HG03378 (cell line): ENCODE measurements at regions not wholly inside any gene's neighbourhood (a gene's known extent, or its start where the extent isn't known, plus 50 kb on each side); places are given as distances from the start of the nearest gene placed in this dataset.
"Not testable (repeated sequence)": the region's sequence is repeated elsewhere in the genome, so short reads cannot be mapped to it uniquely, and the experiment has no call there.

Source experiments
- ATAC-seq: cut with Tn5 transposase; IDR thresholded peaks from one replicate; pipeline ENCODE4 v1.9.1; 2021; ENCODE audit warnings: mild to moderate bottlenecking, moderate library complexity; ENCODE audit not compliant: unreplicated experiment

DNA sequence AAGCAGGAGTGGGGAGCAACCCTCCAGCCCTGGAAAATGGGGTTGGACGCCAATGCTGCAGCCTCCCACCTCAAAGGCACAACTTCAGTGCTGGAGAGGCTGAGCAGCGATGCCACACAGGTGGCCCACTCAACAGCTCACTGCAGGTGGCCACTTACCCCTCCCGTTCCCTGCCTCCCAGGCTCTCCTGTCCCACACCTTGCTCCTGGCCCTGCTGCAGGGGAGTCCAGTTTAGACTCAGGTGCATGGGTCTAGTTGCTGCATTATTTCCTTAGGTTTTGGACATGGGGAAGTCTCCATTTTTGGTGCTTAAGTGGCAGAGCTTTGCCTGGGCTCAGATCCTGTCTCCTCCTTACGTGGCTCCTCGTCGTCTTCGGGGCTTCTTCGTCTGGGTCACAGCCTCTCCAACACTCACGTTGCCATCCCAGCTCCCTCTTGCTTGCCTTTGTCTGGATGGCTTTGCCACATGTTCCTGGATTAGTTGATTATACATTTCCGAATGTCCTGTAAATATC, 898.3 kb downstream of the BRD1 start:
- no peak for ATAC-seq

DNA sequence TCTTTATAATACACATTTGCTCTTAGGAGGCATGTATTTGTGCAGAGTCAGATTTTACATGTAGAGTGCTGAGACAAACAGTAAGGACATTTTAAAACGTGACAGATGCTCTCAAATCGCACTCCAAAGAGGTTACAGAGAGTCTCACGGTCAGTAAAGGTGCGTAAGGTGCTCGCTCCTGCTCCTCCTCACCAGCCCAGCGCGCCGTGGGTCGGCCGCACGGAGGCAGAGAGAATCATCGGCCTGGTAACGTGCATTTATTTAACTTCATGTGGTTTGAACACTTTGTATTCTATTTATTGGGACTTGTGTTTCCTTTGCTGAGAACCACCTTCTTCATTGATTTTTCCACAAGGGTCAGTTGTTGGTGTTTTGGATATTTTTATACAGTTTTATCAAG, 900.1 kb downstream of the BRD1 start:
- no peak for ATAC-seq

DNA sequence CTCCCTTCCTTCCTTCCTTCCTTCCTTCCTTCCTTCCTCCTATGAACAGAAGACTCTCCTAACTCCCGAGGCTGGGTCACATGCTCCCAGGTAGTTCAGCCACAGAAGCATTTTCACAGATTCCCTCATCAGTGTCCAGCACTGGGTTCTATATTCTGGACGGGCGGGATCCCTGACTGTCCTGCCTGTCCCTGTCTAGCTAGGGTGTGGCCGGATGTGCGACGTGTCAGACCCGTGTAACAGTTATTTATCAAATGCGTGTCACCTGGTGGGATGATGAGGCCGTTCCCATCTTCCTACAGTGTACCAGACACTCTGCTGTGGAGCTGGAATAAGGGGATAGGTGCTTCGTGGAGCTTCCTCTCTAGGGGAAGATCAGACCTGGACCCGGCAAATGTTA, 901.0 kb downstream of the BRD1 start:
- ATAC-seq: no peak

DNA sequence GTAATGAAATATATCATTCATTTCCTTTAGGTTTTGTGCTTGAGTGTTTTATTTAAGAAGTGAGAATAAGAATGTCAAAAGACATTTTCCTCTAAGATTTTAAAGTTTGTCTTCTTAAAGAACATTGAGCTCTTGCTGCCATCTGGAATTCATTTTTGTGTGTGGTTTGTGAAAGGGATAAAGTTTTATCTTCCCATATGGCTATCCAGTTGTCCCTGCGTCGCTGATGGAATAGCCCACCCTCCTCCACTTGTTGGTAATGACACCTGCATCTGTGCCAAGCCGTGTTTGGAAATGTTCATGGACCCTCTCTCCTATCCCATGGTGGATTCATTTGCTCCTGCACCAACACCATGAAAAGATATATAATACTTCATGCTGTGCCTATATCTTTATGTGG, 901.5 kb downstream of the BRD1 start:
- ATAC-seq: no peak

DNA sequence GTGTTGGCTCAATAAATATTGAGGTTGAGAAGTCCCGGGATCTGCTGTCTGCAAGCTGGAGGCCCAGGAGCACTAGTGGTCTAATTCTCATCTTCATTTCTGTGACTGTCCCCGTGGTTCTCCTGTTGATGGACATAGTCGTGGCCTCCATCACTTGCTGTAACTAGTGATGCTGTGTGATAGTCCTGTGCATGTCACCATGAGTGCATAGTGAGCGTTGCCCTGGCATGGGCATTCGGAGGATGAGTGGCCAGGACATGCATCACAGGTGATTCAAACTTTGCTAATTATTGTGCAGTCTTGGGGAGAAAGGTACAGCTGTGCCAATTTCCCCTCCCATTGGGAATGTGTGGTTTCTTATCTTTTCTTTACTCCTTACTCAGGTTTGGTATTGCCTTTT, 902.2 kb downstream of the BRD1 start:
- no peak for ATAC-seq

DNA sequence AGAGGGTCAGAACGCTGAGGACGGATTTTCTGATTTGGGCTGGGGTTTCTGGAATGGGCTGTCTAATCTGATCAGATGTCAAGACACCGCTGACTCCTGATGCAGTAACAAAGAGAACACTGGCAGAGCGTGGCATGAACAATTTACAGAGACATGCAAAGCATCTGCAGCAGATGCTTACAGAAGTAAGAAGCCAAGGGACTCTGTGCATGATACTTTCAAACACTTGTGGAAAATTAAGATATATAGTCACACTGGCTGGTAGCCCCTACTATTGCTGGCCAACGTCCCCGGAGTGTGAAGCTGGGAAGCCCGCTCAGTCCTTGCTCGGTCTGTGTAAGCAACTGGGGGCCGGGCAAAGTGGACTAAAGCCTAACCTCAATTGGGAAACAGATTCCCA, 903.7 kb downstream of the BRD1 start:
- no peak for ATAC-seq

DNA sequence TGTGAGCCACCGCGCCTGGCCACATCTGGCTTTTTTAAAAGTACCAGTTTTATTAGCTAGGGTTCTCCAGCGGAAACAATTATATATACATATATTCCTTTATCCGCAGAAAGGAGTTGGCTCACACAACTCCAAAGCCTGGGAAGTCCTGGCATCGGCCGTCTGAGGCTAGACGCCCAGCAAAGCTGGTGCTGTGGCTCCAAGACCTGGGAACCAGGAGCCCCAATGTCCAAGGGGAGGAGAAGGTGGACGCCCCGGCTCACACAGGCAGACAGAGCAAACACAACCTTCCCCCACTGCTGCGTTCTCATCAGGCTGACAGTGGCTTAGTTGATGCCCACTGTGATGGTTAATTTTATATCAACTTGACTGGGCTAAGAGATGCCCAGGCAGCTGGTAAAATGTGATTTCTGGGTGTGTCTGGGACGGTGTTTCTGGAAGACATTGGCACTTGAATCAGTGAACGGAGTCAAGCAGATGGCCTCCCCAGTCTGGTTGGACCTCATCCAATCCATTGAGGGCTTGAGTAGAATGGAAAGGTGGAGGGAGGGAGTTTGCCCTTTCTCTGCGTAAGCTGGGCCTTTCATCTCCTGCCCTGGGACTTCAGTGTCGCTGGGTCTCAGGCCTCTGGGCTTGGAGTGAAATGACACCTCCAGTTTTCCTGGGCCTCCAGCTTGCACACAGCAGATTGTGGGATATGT, 904.4 kb downstream of the BRD1 start:
- no peak for ATAC-seq

DNA sequence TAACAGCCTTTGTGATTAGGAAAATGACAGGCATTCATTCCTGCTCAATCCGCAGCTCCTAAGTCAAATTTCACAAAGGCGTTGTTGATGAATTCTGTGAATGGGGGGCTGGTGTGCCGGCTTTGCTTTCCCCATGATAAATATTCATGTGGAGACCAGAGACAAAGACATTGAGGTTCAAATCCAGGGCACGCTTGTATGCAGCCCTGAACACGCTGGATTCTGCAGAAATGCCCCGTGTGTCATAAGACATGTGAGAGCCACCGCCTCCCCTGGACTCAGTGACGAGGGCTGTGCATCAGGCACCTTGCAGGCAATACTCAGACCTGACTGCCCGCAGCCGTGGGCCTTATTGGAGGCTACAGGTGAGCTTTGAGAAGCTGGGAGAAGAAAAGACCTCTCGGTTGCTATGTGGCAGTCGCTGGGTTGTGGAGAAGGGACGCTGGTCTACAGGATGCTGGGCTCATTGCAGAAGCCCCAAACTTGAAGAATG, 906.2 kb downstream of the BRD1 start:
- ATAC-seq: no peak

DNA sequence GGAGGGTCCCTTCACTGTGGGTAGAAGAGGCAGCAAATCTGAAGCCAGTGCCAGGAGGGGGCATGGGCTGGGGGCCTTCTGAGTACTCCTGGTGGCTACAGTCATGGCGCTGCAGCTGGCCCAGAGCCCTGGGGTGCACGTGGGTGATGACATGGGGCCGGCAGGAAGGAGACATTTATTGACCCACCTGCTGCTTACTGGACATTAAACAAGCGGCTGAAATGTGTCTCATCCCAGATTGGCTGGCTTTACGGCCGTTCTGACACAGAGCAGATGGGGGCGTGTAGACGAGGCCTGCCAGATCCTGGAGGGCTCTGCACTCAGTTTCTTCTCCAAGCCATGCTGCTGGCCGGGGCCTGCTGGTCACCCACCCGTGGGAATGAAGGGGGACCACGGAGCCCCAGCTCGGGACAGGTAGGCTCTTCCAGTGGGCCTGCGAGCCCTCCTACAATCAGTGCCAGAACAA, 906.9 kb downstream of the BRD1 start:
- no peak for ATAC-seq

DNA sequence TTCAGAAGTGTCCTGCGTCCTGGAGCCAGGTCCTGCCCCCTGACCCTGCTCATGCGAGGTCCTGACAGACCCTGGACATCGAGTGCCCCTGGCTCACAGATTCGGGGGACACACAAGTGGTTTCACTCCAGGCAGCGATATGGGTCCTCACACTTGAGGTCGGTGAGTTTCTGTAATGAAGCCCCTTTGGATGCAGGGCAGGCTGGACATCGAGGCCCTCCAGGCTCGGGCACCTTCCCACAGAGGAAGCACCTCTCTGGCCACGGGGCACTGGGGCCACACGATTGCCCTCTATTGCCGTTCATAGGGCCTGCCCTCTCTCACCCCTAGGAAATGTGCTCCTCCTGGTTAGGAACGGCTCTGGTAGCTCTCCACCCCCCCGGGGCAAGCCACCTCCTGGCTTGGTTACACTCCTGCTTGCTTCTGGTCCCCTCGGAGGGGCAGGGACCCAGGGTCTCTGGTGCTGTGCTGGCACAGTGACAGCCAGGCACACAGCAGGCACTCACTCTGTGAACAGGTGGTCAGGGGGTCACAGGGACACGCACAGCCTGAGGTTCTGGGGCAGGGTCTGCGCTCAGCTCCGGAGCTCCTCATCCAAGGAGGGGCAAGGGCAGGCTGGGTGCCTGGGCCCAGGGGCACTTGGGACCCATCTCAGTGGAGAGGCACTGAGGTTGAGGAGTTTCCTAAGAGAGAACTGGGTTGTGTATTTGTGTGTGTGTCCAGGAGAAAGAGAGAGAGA, 907.7 kb downstream of the BRD1 start:
- no peak for ATAC-seq

DNA sequence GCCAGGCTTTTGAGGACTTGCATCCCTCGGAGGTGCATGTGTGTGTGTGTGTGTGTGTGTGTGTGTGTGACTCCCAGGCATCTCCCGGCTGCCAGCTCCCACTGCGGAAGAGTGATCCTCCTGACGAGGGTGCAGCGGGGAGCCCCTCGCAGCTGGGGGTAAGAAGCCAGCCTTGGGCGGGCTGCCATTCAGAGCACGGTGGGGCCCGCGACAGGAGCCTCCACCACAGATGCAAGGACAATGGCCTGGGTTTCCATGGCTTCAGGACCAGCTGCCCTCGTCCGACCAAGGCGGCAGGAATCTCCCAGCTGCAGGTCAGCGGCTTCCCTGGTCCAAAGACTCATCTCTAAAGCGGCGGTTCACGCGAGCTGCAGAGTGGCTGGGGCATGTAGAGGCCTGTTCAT, 908.5 kb downstream of the BRD1 start:
- no peak for ATAC-seq

DNA sequence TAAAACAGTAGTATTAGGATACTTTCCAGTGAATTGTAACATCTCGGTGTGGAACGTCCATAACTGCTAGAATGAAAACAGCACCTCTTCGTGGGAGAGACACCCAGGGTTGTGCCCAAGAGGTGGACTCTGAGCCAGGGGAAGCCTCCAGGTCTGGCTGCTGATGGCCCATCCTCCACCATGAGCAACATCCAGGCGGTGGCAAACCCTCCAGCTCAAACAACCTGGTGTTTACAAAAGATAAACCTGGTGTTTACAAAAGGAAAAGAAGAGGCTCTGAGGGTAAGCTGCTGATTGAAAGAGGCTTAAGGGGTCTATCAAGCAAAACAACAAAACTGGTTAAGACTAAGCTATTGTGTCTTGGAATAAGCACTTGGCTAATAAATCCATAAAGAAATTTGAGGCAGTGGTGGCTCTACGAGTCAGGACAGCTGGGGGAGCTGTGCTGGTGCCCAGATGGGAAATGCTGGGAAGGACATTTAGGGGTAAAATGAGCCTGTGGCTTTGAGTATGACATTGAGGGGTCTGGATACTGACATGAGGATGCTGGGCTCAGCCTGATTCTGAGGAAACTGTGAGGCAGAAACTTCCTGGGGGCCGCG, 909.0 kb downstream of the BRD1 start:
- ATAC-seq: no peak

DNA sequence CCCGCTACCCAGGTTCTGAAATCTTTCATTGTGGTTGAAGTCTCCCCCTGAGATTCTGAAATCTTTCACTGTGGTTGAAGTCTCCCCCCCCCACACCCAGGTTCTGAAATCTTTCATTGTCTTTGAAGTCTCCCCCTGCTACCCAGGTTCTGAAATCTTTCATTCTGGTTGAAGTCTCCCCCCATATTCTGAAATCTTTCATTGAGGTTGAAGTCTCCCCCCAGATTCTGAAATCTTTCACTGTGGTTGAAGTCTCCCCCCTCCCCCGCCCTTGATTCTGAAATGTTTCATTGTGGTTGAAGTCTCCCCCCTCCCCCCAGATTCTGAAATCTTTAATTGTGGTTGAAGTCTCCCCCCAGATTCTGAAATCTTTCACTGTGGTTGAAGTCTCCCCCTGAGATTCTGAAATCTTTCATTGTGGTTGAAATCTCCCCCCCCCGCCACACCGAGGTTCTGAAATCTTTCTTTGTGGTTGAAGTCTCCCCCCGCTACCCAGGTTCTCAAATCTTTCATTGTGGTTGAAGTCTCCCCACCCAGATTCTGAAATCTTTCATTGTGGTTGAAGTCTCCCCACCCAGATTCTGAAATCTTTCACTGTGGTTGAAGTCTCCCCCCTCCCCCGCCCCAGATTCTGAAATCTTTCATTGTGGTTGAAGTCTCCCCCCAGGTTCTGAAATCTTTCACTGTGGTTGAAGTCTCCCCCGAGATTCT, 915.2 kb downstream of the BRD1 start:
- ATAC-seq: not testable (repeated sequence)

DNA sequence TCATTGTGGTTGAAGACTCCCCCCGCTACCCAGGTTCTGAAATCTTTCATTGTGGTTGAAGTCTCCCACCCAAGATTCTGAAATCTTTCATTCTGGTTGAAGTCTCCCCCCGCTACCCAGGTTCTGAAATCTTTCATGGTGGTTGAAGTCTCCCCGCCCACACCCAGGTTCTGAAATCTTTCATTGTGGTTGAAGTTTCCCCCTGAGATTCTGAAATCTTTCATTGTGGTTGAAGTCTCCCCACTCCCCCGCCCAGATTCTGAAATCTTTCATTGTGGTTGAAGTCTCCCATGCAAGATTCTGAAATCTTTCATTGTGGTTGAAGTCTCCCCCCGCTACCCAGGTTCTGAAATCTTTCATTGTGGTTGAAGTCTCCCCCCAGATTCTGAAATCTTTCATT, 916.0 kb downstream of the BRD1 start:
- ATAC-seq: not testable (repeated sequence)

DNA sequence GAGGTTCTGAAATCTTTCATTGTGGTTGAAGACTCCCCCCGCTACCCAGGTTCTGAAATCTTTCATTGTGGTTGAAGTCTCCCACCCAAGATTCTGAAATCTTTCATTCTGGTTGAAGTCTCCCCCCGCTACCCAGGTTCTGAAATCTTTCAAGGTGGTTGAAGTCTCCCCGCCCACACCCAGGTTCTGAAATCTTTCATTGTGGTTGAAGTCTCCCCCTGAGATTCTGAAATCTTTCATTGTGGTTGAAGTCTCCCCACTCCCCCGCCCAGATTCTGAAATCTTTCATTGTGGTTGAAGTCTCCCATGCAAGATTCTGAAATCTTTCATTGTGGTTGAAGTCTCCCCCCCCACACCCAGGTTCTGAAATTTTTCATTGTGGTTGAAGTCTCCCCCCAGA, 916.6 kb downstream of the BRD1 start:
- ATAC-seq: not testable (repeated sequence)

DNA sequence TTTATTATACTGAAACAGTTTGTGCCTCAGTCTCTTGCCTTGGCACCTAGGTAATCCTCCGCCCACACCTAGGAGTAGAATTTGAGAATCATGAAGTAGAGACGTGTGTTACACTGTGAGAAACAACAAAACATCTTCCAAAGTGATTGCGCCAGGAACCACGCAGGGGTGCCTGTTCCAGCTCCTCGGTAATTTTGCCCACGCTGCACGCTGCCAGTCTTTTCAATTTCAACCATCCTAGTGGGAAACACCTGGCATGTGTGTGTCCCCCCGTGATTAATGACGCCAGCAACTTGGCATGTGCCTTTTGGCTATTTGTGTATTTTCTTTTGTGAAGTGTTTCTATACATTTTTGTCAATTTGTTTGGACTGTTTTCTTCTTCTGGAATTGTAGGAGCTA, 919.1 kb downstream of the BRD1 start:
- no peak for ATAC-seq

DNA sequence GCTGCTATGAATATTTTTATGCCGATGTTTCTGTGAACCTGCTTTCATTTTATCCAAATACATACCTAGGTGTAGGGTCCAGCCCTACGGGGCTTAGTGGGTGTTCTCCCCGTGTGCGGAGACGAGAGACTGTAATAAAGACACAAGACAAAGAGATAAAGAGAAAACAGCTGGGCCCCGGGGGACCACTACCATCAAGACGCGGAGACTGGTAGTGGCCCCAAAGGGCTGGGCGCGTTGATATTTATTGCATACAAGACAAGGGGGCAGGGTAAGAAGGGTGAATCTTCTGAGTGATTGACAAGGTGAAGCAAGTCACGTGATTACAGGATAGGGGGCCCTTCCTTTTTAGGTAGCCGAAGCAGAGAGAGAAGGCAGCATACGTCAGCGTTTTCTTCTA, 920.1 kb downstream of the BRD1 start:
- no peak for ATAC-seq

DNA sequence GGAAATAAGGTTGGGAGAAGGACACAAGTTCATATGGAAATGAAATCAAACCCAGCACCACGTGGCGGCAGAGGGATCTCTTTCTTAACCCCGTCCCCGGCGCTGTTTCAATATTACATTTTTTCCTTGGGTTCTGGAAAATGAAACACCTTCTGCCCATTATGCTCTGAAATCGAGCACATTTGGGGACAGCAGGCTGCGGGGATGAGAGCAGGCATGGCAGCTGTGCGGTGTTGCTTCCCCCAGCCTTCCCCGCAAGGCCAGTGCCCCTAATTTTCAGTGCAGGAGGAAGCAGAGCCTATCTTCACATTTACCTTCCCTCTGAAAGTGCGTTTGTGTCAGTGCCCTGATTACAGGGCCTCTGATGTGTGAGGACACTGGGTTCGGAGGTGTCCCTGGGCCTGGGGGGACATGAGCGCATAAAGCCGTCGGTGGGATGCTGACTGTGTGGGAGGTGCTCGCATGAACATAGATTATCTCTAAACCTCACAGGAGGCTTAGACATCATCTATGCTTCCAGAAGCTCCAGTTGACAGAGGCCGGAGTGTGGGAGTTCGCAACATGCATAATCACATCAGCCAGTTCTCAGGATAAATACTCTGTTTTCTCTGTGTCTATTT, 921.3 kb downstream of the BRD1 start:
- no peak for ATAC-seq

DNA sequence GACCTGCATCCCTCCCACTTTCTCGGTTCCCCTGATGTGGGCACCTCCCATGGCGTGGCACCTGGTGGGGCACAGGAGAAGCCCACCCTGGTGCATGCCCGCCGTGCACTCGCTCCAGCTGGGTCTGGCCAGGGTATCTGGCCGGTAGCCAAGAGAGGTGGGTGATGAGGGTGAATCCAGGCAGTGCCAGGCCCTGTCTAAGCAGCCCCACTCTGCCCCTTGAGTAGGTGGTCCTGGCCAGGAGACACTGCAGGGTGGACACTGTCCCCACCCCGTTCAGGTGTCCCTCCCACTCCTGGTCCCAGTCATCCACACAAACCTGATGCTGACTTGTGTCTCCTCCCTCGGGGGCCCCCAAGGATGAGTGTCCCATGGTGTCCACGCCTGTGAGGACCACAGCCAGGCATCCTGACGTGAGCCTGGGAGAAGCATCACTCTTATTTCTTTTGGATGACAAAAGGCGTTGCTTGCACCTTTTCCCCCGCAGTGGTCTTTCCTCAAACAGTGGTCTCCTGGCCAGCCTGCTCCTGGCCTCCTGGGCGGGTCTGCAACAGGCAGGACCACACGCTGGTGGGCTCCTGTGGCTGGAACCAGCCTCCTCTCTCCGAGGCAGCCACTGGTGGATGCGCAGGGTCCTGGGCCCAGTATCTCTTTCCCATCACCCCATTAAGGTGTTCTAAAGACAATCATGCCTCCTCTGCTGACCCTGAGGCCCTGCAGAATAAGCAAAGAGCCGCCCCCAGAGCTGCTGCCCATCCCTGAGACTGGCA, 922.3 kb downstream of the BRD1 start:
- ATAC-seq: no peak
